BJ (cell line): ENCODE measurements at regions not wholly inside any gene's neighbourhood (a gene's known extent, or its start where the extent isn't known, plus 50 kb on each side); places are given as distances from the start of the nearest gene placed in this dataset.

ENCODE experiments used
- CTCF ChIA-PET: fragments of 350-600 bp; formaldehyde crosslinking; extraction: SDS; loops from one replicate; lab custom pipeline; 2021; ENCODE audit warnings: antibody characterized with exemption, inconsistent platforms; lab: Yijun Ruan, JAX
- POLR2A ChIA-PET: fragments of 300-600 bp; sonication (Branson Sonifier 250); formaldehyde crosslinking; extraction: SDS; loops from one replicate; lab custom pipeline; 2021; ENCODE audit warnings: antibody characterized with exemption; lab: Charles Lee
- DNase-seq: peaks from one replicate; pipeline ENCODE4 v3.0.0-alpha.2; 2011; ENCODE audit warnings: low read depth
- H3K27me3 ChIP-seq: 2 replicates; pipeline ENCODE4 v1.6.0; 2011; ENCODE audit warnings: low read length; ENCODE audit not compliant: control insufficient read depth, insufficient read depth
- H3K36me3 ChIP-seq: 2 replicates; pipeline ENCODE4 v1.5.1; 2011; ENCODE audit warnings: low read length; ENCODE audit not compliant: control insufficient read depth, insufficient read depth
- H3K4me3 ChIP-seq: 2 replicates; pipeline ENCODE4 v1.5.1; 2011; ENCODE audit warnings: low read depth, mild to moderate bottlenecking, control low read depth, low read length
- TF ChIP-seq, protein P1 (sequence below): IDR thresholded peaks from 2 replicates; pipeline ENCODE4 v1.5.1; 2011; ENCODE audit warnings: low read depth, mild to moderate bottlenecking, control low read depth, inconsistent platforms, low read length, moderate library complexity; ENCODE audit not compliant: insufficient read depth

DNA sequence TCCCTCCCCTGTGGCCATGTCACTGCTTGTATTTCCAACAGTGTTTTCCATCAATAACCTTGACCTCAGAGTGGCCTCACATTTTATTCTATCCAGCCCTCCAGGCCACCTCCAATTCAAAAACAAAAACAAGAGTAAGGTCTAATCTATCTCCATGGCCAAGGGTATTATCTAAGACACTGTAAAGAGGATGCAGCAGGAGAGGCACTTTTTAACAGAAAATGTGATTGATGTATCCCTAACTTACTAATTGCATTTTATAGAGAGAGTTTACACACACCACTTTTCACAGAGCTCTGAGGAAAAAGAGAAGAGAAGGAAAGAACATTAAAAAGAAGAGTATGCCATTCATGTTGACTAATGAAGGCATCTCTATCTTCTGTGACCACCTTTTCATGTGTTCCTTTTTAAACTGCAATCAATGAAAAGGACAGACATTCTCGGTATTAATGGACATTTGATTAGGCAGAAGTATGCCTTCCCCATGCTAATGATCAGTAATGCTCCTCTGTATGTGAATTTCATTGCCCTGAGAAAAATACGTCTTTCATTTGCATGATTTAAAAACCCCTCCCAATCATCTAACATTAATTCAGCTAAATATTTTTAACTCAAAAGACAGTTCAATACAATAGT is 653.3 kb upstream of the POU3F3 start:
- TF ChIP-seq, protein P1, sequence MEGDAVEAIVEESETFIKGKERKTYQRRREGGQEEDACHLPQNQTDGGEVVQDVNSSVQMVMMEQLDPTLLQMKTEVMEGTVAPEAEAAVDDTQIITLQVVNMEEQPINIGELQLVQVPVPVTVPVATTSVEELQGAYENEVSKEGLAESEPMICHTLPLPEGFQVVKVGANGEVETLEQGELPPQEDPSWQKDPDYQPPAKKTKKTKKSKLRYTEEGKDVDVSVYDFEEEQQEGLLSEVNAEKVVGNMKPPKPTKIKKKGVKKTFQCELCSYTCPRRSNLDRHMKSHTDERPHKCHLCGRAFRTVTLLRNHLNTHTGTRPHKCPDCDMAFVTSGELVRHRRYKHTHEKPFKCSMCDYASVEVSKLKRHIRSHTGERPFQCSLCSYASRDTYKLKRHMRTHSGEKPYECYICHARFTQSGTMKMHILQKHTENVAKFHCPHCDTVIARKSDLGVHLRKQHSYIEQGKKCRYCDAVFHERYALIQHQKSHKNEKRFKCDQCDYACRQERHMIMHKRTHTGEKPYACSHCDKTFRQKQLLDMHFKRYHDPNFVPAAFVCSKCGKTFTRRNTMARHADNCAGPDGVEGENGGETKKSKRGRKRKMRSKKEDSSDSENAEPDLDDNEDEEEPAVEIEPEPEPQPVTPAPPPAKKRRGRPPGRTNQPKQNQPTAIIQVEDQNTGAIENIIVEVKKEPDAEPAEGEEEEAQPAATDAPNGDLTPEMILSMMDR, result no peak
- Histone ChIP-seq H3K27me3 (no peaks in the 10 kb centered on the region), H3K36me3 (no peaks in the 10 kb centered on the region), H3K4me3 (no peak overlapping the region)
- CTCF ChIA-PET, result interaction anchor here (1.6 kb wide), 1 partner anchor 9 kb away, joined by 4 read pairs; no protein-coding TSS in a partner anchor
- no peak for DNase-seq
- POLR2A ChIA-PET, result no interaction called here

DNA sequence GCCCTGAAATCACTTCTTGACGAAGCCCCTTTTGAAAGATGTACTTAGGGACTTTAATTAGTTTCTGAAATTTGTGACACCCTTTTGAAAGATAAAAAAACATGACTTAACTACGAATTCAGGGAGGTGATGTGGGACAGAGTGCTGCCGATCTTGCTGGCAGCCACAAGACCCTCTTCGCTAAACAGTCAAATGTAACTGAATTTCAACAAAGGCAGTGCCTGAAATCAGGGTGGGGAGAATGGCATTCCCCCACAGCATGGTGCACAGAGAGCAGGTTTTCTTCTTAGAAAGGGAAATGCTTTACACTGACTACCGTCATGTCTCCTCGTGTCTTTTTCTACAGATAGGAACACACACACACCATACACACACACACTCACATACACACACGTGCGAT is 640.2 kb upstream of the POU3F3 start:
- CTCF ChIA-PET, result no interaction called here
- H3K27me3 ChIP-seq, result no peaks in the 10 kb centered on the region
- H3K36me3 ChIP-seq, result no peaks in the 10 kb centered on the region
- H3K4me3 ChIP-seq, result no peak overlapping the region
- POLR2A ChIA-PET, result no interaction called here
- DNase-seq, result no peak
- TF ChIP-seq, protein P1, result no peak

DNA sequence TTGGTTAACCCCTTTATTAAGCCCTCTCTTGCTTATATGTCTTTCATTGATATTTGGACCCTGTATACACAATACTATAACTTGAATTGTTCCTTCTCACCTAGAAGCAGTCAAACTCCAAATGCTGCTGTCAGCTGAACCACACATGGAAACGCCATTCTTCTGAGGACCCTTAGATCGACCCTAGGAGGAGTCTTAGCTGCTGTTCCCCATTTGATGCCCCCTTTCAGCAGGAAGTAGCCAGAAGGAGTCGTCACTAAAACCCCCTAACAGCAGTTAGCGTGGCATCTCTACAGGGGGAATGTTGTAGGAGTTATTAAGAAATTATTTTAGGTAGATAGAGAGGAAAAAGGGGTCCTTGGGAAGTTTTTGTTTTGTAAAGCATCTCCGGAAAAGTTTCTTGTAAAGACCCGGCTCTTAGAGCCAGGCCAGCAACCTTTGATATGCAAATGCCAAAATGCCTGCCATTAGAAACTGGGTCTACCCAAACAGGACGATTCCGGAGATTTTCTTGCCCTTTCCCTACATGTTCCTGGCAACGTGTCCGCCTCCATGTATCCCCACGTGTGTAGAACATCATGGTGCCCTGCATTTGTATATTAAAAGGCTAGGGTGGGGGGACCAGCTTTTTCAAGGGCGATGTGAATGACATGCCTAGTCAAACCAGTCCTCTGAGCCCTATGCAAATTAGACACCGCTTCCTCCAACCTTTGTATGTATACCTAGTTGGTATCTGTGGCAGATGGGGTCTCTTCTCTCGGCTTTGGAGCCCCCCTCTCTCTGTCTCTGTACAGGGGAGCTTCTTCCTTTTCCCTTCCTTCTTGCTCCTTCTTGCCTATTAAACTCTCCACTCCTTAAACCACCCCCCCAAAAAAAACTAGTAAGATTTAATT is 638.4 kb upstream of the POU3F3 start:
- Histone ChIP-seq H3K4me3 (no peak overlapping the region), H3K36me3 (no peaks in the 10 kb centered on the region), H3K27me3 (no peaks in the 10 kb centered on the region)
- CTCF ChIA-PET, result no interaction called here
- TF ChIP-seq, protein P1, result no peak
- POLR2A ChIA-PET, result no interaction called here
- no peak for DNase-seq

DNA sequence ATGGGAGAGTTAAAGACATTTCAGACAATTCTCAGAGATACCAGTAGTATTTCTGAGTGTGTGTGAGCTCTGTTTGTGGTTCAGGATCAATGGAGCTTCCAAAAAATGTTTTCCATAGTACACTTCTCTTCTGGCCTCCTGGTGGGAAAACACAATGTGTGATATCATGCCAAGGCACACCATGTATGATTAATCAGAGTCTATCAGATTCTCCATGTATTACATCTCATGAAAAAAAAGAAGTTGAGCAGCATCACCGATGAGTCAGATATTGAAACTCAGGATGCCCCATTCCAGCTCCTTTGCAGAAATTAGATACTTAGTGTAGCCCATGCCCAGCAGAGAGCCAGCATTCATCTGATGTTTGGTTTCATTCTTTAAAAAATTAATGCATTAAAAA is 620.3 kb upstream of the POU3F3 start:
- Histone ChIP-seq H3K36me3 (no peaks in the 10 kb centered on the region), H3K27me3 (no peaks in the 10 kb centered on the region), H3K4me3 (no peak overlapping the region)
- no peak for DNase-seq
- ChIA-PET POLR2A (no interaction called here), CTCF (no interaction called here)
- TF ChIP-seq, protein P1, result no peak

DNA sequence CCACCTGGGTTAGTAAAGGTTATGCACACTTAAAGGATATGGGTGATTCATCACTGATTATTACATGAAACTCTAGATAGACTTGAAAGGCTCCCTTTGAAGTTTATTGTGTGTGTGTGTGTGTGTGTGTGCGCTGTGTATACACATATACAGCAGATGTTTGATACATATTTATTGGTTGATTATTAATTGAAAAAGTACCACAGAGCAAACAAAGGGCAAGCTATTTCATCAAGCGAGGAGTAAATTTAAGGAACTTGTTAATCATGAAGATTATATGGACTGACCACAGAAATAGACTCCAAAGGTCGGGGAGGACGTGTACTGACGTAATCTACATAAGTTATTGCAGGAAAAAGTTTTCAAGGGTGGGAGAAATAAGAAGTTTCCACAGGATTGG is 617.4 kb upstream of the POU3F3 start:
- ChIA-PET CTCF (no interaction called here), POLR2A (no interaction called here)
- H3K36me3 ChIP-seq, result no peaks in the 10 kb centered on the region
- TF ChIP-seq, protein P1, result no peak
- no peak overlapping the region for H3K4me3 ChIP-seq
- H3K27me3 ChIP-seq, result no peaks in the 10 kb centered on the region
- DNase-seq, result no peak
